ENCODE measurements at regions not wholly inside any gene's neighbourhood (a gene's known extent, or its start where the extent isn't known, plus 50 kb on each side); places are given as distances from the start of the nearest gene placed in this dataset.

GRCh38 chr1:218717575-218717974 is 372.4 kb downstream of the TGFB2 start:
- DNase-seq (ENCODE audit: low spot score), result no peak

- DNase-seq (ENCODE audit: low spot score), result no peak
Measured at GRCh38 chr1:218718206-218718605, 373.1 kb downstream of the TGFB2 start.

- no peak for DNase-seq (ENCODE audit: low spot score)
Measured at GRCh38 chr1:218718977-218719376, 373.8 kb downstream of the TGFB2 start.

- DNase-seq (ENCODE audit: low spot score), result no peak
Measured at GRCh38 chr1:218728898-218729565, 383.9 kb downstream of the TGFB2 start.

DNA sequence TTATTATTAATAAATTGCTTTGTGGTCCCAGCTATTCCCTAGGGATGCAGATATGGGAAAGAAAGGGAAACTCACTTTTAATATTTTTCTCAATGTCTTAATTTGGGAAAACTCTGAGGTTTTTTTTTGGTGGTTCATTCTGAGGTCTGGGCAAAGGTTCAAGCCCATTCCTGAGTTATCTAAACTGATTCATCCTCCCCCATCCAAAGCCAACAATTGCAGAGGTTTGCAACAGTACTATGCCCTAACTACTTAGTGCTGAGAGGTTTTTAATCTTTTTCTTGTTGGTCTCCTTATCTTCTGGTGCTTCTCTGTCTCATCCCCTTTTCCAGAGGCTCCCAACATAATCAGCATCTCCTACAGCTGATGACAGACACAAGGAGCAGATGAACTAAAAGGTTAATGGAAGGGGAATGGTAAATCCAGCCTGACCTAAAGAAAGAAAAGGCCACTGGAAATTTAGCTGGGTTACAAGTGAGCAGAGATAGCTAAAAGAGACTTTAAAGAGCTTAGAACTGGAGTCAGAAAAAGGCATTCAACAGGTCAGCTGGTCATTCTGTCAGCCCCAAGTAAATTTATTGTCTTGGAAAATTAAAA is 390.4 kb downstream of the TGFB2 start:
- no peak for DNase-seq (ENCODE audit: low spot score)

- DNase-seq (ENCODE audit: low spot score), result no peak
Measured at GRCh38 chr1:218739426-218739825, 394.3 kb downstream of the TGFB2 start.

DNA sequence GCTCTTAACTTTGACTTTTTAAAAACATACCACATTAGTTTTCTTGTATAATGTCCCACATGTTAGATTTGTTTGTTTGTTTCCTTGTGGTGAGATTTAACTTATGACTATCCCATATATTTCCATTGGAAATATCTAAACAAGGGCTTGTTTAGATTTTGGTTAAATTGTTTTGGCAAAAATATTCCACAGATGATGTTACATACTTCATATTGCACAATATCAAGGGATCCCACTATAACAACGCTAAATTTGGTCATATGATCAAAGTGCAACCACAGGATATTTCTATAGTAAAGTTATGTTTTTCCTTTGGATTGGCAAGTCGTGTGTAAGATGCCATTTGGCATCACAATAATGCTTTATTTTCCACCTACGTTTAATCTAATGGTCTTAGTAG is 396.7 kb downstream of the TGFB2 start:
- DNase-seq (ENCODE audit: low spot score), result no peak

DNA sequence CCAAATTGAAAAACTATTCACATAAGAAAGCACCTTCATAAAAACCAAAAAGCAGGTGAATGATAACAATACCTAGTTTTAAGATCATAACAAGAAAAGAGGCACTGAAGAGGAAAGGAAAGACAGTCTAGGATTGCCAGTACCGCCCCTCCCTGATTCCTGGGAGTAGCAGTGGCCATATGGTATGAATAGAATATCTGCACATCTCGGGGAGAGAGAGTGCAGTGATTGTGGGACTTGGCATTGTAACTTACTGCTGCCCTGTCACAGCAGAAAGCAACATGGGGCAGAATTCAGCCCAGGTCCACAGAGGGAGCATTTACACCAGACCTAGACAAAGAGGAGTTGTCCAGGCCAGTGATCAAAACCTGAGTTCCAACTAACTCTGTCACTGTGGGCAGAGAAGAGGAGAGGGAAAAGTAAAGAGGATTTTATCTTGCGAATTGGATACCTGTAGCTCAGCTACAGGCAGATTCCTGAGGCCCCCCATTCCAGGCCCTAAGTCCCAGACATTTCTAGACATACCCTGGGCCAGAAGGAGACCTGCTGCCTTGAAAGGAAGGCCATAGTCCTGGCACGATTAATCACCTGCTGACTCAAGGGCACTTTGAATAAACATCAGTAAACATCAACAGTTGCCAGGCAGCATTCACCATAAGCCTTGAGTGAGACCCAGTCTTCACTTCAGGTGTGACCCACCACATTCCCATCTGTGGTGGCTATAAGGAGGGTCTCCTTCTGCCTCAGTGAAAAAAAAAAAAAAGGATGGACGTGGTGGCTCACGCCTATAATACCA is 397.5 kb downstream of the TGFB2 start:
- no peak for DNase-seq (ENCODE audit: low spot score)

GRCh38 chr1:218743861-218744505 is 398.8 kb downstream of the TGFB2 start:
- no peak for DNase-seq (ENCODE audit: low spot score)

- DNase-seq (ENCODE audit: low spot score), result no peak
Measured at GRCh38 chr1:218748071-218748470, 402.9 kb downstream of the TGFB2 start.

DNA sequence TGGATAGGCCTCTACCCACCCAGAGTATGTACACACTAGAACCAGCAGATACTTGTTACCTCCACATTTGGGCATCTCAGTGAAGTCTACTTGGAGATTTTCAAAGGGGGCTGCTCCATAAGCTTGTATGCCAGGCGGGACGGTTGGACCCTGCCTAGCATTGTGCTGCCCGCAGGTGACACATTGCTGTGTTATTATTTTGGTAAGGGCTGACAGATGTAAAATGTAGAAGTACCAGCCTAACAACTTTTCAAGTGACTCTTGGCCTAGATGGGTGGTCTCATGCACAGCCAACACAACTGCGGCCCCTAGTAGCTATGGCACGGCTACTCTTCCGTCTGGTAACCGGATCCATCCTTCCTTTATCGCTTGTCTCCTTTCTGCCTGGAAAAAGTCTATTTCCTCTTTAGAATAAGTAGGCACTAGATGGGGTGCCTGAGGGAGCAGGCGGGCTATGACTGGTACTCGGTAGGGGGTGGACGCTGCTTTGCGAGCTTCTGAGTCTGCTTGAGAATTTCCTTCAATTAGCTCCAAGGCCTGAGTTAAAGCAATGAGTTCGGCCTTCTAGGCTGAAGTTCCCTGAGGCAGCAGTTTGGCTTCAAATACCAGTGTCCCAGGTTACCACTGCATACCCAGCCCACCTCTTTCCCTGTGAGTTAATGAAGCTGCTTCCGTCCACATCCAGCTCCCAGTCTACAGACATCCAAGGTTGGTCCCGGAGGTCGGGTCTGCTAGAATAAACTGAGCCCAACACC is 405.3 kb downstream of the TGFB2 start:
- DNase-seq (ENCODE audit: low spot score), result no peak

- no peak for DNase-seq (ENCODE audit: low spot score)
Measured at GRCh38 chr1:218751208-218751948, 406.2 kb downstream of the TGFB2 start.

- no peak for DNase-seq (ENCODE audit: low spot score)
Measured at GRCh38 chr1:218752126-218752525, 407.0 kb downstream of the TGFB2 start.

GRCh38 chr1:218754477-218754876 is 409.3 kb downstream of the TGFB2 start:
- no peak for DNase-seq (ENCODE audit: low spot score)

GRCh38 chr1:218755128-218755527 is 410.0 kb downstream of the TGFB2 start:
- DNase-seq (ENCODE audit: low spot score), result no peak

- no peak for DNase-seq (ENCODE audit: low spot score)
Measured at GRCh38 chr1:218759795-218760194, 413.9 kb upstream of the LYPLAL1 start.

- no peak for DNase-seq (ENCODE audit: low spot score)
Measured at GRCh38 chr1:218760601-218761570, 412.8 kb upstream of the LYPLAL1 start.

GRCh38 chr1:218763538-218763937 is 410.1 kb upstream of the LYPLAL1 start:
- no peak for DNase-seq (ENCODE audit: low spot score)

DNA sequence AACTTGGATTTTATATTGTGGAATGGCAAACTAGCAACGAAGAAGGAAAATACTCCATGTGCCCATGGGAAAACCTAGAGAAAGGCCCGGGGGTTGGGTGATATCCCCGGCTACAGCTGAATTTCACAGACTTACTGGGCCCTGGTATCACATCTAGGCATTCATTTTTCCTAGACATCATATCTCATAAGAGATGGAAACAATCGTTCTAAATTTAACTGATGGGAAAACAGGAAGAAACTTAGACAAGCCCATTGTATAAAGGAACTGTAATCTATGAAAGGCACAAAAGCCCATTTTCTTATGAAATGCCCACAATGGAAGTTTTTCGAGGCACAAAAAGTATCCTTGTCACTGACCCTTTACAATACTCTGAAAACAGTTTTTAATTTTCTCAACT is 407.9 kb upstream of the LYPLAL1 start:
- DNase-seq (ENCODE audit: low spot score), result no peak

- DNase-seq (ENCODE audit: low spot score), result no peak
Measured at GRCh38 chr1:218771931-218772330, 401.7 kb upstream of the LYPLAL1 start.

Measured in Ammon's horn (tissue), 1 donor.